Amniotic epithelial cell (primary cell): ENCODE measurements at regions not wholly inside any gene's neighbourhood (a gene's known extent, or its start where the extent isn't known, plus 50 kb on each side); places are given as distances from the start of the nearest gene placed in this dataset.
A peak's percentile ranks its signal among the peaks of the same experiment; 100 is the strongest.
"Not testable (repeated sequence)": the region's sequence is repeated elsewhere in the genome, so short reads cannot be mapped to it uniquely, and the experiment has no call there.

Source experiments
- DNase-seq: peaks from one replicate; pipeline ENCODE4 v3.0.0-alpha.2; 2010; ENCODE audit warnings: low read depth

DNA sequence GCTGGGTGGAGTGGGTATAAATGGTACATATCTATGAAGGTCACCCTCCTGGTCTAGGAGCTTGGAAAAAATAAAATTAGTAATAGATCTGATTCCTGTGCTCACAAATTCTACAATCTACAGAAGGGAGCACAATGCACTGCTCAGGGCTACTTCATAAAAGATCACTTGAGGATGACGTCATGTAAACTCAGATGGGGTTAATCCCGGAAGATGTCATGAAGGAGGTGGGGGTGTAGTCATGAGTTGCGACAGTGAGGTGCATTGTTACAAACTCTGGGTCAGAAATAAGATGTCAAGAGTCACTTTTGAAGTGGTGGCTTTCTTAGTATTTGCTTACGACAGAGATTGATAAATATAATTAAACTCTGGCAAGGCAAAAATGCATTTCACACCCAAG is 68.2 kb downstream of the LHX9 start:
- no peak for DNase-seq

DNA sequence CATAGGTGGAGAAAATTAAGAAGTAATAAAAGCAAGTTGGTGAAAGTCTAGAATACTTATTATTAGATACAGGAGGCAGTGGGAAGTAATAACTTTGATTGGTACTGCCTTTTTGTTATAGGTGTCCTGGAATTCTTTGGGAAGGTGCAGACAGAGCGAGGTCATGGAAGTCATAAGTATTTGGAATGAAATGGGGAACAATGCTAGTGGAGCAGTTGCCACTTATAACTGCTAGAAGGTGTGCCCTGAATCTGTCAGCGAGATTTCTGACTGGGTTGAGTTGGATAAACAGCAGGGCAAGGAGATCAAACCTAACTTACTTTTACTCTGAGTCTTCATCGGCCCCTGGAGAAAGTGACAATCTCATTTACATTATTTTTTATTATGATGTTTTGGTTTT is 69.6 kb downstream of the LHX9 start:
- DNase-seq = no peak

GRCh38 chr1:197987294-197987693 is 70.1 kb downstream of the LHX9 start:
- no peak for DNase-seq

- DNase-seq = not testable (repeated sequence)
Measured at GRCh38 chr1:197988581-197988980, 71.4 kb downstream of the LHX9 start.

GRCh38 chr1:197989058-197989457 is 71.9 kb downstream of the LHX9 start:
- no peak for DNase-seq

GRCh38 chr1:197991594-197991993 is 74.4 kb downstream of the LHX9 start:
- no peak for DNase-seq

GRCh38 chr1:197994907-197995407 is 77.8 kb downstream of the LHX9 start:
- no peak for DNase-seq

GRCh38 chr1:197995408-197996258 is 78.5 kb downstream of the LHX9 start:
- DNase-seq = no peak

DNA sequence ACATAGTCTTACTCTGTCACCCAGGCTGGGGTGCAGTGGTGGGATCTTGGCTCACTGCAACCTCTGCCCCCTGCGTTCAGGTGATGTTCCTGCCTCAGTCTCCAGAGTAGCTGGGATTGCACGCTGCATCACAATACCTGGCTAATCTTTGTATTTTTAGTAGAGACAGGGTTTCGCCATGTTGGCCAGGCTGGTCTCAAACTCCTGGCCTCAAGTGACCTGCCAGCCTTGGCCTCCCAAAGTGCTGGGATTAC is 79.0 kb downstream of the LHX9 start:
- not testable (repeated sequence) for DNase-seq

GRCh38 chr1:197998110-197998509 is 80.9 kb downstream of the LHX9 start:
- DNase-seq = no peak

DNA sequence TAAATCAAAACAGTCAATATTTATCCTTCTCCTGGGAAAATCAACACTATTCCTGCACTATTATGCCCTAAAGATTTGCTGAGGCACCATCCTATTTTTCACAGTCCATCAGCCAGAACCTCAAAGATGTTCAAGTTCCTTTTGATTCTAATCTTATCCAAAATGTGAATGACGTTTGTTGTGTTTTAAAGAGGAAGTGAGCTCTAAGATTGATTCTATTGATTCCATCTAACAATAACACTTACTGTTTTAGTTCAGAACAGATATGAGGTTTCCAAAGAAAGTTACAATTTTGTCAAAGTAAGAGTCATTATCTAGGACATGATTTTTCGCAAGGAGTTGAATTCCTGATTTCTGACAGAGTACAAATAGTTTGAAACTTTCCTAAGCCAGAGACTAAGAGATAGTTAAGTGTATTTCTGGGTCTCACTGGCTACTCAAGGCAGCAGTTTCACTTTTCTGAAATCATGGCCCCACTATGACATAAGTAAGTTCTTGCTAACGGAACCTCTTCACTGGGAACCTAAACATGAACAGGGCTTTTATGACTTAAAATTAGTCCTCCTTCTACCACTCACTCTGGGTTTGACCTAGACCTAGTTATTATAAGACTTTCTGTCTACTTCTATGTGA is 84.7 kb downstream of the LHX9 start:
- DNase-seq = no peak

- DNase-seq = no peak
Measured at GRCh38 chr1:198003468-198003867, 86.3 kb downstream of the LHX9 start.

GRCh38 chr1:198007011-198007410 is 89.8 kb downstream of the LHX9 start:
- no peak for DNase-seq

DNA sequence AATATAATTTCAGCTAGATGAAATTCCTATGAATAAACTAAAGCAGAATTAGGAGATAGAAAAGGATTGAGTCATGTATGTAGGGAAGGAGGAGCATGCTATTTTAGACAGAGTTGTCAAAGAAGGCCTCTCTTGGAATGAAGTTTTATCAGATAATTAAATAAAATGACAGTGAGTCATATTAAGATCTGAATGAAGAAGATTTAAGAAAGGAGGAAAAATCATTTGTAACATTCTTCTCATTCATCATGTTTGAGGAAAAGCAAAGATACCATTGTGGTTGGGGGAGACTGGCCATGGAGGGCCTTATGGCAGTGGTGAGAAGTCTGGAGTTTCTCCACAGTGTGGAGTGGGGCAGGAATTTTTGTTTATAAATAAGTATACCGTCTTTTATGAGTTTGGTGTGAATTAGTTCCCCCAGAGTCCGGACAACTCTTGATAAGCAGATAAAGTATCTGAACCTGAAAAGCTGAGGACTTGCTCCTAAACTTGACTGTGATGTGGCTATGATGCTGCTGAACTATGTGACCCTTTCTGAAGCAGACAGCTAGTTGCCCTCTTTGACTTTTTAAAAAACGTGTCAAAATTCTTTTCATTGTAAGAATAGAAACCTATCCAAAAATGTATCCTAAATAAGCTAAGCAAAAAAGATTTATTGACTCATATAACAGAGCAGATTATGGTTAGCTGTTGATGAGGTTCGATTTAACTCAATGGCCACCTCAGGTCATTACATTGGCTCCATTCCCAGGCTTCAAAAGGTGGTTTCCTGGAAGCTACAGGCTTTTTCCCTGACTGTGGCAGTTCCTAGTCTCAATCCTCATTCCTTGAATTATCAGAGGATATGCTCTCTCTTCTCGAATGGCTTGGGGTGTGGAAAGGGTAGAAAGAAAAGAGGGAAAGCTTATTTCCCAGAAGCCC is 90.8 kb downstream of the LHX9 start:
- DNase-seq = peak; percentile 53

DNA sequence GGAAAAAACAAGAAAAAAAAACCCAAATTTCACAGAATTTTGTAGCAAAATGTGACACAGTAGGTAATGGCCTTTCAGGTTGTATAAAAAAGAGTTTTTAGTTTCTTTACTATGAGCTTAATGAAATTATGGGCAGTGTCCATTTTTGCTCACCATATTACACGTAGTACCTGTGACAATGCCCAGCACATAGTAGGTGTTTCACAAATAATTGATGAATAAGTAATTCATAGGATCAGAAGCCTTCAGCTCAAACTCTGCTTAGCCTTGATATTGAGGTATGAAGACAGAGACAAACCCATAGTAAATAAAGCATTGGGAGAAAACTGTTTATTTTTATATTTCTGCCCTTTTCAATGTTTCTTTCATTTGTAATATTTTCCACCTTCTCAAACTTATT is 97.2 kb downstream of the LHX9 start:
- no peak for DNase-seq

- DNase-seq = peak; percentile 66
Measured at GRCh38 chr1:198015309-198015708, 98.1 kb downstream of the LHX9 start.

GRCh38 chr1:198018529-198018928 is 101.4 kb downstream of the LHX9 start:
- DNase-seq = peak; percentile 39

- no peak for DNase-seq
Measured at GRCh38 chr1:198019126-198019525, 102.0 kb downstream of the LHX9 start.

DNA sequence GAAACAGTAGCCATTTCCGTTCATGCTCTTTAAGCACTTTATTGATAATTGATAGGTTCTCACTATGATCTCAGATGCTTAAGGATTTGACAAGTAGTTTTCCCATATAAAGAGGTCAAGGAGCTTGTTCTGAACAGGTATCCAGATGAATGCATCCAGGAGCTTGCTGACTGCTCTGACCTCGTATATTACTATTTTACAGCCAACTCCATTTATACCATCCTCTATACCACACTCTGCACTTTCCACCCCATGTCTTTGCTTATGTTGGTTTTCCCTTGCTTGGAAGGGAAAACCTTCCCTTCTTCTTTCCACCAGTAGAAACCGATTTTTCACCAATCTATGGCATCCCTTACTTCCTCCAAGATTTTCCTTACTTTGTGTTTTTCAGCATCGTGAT is 107.2 kb downstream of the LHX9 start:
- no peak for DNase-seq

DNA sequence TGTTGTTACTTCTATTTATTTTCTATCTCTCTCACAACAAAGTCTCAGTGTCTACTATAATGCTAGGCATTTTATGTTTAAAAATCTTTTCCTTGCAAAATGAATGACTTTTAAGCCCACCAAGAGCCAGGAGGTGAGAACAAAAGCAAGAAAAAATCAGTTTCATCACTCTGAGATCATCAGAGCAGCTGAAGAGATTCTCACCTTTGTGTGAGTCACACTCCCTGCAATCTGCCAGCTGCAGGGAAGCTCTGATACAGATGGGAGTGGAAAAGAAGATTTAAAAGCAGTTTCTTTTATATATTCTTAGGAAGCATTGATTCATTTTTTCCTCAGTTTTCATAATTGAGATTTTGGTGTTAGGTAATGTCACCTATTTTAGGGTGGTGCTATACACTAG is 107.6 kb downstream of the LHX9 start:
- peak; percentile 31 for DNase-seq

DNA sequence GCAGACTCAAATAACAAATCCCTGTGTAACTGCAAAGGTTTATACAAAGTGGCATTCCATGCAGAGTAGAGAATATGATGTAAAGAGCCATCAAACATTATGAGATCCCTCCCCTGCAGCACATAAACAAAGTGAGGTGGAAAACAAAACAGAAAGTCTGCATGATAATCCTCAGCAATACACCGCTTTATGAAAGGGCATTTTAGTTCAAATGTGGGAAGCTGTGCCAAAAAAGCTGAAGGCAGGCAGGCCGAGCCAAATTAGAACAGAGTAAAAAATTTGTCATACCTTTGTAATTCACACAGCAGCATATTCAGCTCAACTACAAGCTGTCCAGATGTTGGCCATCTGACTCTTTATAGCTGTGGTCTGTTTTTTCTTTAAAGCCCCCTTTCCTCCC is 113.5 kb downstream of the LHX9 start:
- no peak for DNase-seq

DNA sequence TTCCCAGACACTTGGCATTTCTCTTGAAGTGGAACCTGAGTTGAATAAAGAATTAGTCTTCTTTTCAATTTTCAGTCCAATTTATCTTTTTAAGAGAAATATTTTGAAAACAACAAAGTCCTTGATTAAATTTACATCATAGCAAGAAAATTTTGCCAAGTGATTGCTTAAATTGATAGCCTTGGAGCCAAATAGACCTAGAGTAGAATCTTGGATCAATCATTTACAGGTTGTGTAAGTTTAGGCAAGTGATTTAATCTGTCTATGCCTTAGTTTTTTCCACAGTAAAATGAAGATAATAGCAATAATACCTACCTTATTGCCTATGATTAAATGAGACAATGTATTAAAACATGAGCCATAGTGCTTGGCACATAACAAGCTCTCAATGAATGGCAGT is 113.9 kb downstream of the LHX9 start:
- no peak for DNase-seq

GRCh38 chr1:198032668-198033067 is 115.5 kb downstream of the LHX9 start:
- DNase-seq = no peak
